Activated T-helper 1 cell treated with anti-CD3 and anti-CD28 coated beads, Interleukin-12 subunit alpha, Interleukin-12 subunit beta, Interleukin-2, Interleukin-4 antibody, amounts not matched to agents 30 ng/mL and 10 ng/mL and 1 ng/mL, durations not matched to agents 14 hours and 24 hours and 36 hours (primary cell): ENCODE measurements at regions not wholly inside any gene's neighbourhood (a gene's known extent, or its start where the extent isn't known, plus 50 kb on each side); places are given as distances from the start of the nearest gene placed in this dataset.

Experiments
- DNase-seq: peaks from one replicate; pipeline ENCODE4 v3.0.0; 2021; ENCODE audit warnings: low spot score
- H3K27ac Mint-ChIP-seq: one replicate; pipeline ENCODE4 v1.8.0; 2021; ENCODE audit warnings: mild to moderate bottlenecking, mixed read lengths
- H3K27me3 Mint-ChIP-seq: one replicate; pipeline ENCODE4 v1.8.0; 2022; ENCODE audit warnings: mild to moderate bottlenecking, moderate library complexity, mixed read lengths; ENCODE audit not compliant: insufficient read depth
- H3K36me3 Mint-ChIP-seq: one replicate; pipeline ENCODE4 v1.8.0; 2021; ENCODE audit warnings: low read depth, mixed read lengths
- H3K4me1 Mint-ChIP-seq: one replicate; pipeline ENCODE4 v1.8.0; 2021; ENCODE audit warnings: low read depth, mixed read lengths
- H3K4me3 Mint-ChIP-seq: one replicate; pipeline ENCODE4 v1.8.0; 2021; ENCODE audit warnings: mild to moderate bottlenecking, moderate library complexity, mixed read lengths
- H3K9me3 Mint-ChIP-seq: one replicate; pipeline ENCODE4 v1.8.0; 2021; ENCODE audit warnings: mixed read lengths
- intact Hi-C: fragments of 100-400 bp; cut with micrococcal nuclease; formaldehyde crosslinking; loops from one replicate; pipeline ENCODE4 v1.15.1; 2024

DNA sequence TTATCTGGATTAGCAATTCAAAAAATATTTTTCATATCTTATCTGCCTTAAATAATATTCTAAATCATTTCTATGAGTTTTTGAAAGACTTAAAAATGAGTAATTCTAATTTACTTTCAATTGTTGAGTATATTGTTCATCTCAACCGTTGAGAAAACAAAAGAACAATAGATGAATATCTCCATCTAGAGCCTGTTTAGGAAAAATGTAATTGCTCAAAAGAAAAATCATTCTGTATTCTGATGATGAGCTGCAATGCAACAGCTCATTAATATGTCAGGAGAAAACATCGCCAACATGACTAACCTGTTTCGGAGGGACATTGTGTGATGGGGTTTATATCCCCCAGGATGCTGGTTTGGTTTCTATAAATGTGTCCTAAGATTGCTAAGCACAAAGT is 417.6 kb downstream of the SUCLG1 start:
- H3K4me1 Mint-ChIP-seq = no peaks in the 10 kb centered on the region
- H3K36me3 Mint-ChIP-seq = no peaks in the 10 kb centered on the region
- intact Hi-C loops = no loop called here
- no peak for DNase-seq
- no peak overlapping the region for H3K27ac Mint-ChIP-seq
- H3K27me3 Mint-ChIP-seq = peaks cover 2% of the 10 kb centered on the region
- H3K4me3 Mint-ChIP-seq = no peak overlapping the region
- no peaks in the 10 kb centered on the region for H3K9me3 Mint-ChIP-seq

DNA sequence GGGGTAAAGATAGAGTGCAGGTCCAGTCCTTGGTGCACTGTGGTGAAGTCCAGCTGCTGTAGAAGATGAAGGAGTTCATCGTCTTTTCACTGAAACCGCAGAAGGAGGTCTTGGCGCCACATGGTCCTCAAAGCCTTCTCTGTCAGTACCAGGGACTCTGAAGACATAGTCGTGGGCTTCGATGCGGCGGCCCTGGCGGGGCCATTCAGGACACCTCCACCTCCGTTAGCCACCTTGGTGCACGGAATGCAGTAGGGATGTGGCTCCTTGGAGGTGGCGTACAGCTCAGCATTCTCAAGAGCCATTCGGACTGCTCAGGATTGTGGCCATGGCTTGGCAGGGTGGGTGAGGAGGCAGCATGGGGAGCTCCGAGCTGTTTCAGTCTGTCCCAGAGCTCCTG is 418.8 kb downstream of the SUCLG1 start:
- no peak overlapping the region for H3K27ac Mint-ChIP-seq
- H3K4me1 Mint-ChIP-seq = no peaks in the 10 kb centered on the region
- peaks cover 5% of the 10 kb centered on the region for H3K27me3 Mint-ChIP-seq
- no peaks in the 10 kb centered on the region for H3K9me3 Mint-ChIP-seq
- H3K4me3 Mint-ChIP-seq = no peak overlapping the region
- intact Hi-C loops = no loop called here
- DNase-seq = no peak
- no peaks in the 10 kb centered on the region for H3K36me3 Mint-ChIP-seq

DNA sequence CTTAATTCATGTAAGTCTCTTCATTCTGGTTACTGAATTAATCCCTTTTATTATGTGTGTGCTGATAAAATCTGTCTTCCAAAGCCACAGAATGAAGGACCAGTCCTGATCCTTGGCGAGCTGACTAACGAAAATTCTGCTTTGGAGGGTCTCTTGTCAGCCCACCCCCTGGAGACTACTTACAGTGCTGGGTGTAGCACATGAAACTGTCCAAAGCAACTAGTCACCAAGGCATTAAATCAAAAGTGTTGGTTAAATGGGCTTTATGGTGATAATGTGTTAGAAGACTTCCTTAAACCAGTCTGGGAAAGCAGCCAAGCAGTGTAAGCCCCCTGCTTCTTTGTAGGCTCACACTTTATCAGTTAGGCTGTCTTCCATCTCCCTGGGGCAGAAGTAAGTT is 420.2 kb downstream of the SUCLG1 start:
- peaks cover 5% of the 10 kb centered on the region for H3K27me3 Mint-ChIP-seq
- no peaks in the 10 kb centered on the region for H3K4me1 Mint-ChIP-seq
- DNase-seq = no peak
- no peaks in the 10 kb centered on the region for H3K36me3 Mint-ChIP-seq
- H3K27ac Mint-ChIP-seq = no peak overlapping the region
- no peak overlapping the region for H3K4me3 Mint-ChIP-seq
- intact Hi-C loops = no loop called here
- H3K9me3 Mint-ChIP-seq = no peaks in the 10 kb centered on the region

DNA sequence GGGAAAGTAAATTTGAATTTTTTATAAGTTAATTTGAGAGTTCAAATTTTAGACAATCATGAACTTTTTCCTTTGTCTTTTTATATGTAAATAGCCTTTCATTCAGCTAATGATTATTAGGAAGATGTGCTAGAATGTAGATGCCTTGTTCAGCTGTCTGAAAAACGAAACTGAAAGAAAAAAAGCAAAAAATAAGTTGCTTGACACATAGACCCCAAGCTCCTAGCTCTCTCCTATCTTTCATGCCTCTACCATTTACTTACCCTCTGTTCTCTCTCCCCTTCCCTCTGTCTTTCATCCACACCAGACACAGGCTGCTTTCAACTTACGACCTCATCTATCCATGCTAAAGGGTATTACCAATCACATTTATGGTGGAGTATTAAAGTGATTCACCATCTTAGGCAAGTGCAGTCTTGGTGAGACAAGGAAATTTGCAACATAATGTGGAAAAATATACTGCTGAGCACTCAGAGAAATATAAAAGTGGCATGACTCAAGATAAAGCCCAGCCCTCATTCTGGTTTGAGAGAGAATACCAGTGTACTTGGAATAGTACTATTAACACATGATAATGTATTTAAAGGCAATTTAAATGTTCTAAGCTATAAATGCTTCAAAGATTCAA is 425.6 kb downstream of the SUCLG1 start:
- Mint-ChIP-seq H3K4me1 (no peaks in the 10 kb centered on the region), H3K36me3 (no peaks in the 10 kb centered on the region), H3K27ac (no peak overlapping the region), H3K9me3 (no peaks in the 10 kb centered on the region), H3K4me3 (no peak overlapping the region), H3K27me3 (peaks cover 2% of the 10 kb centered on the region)
- intact Hi-C loops = no loop called here
- DNase-seq = no peak

DNA sequence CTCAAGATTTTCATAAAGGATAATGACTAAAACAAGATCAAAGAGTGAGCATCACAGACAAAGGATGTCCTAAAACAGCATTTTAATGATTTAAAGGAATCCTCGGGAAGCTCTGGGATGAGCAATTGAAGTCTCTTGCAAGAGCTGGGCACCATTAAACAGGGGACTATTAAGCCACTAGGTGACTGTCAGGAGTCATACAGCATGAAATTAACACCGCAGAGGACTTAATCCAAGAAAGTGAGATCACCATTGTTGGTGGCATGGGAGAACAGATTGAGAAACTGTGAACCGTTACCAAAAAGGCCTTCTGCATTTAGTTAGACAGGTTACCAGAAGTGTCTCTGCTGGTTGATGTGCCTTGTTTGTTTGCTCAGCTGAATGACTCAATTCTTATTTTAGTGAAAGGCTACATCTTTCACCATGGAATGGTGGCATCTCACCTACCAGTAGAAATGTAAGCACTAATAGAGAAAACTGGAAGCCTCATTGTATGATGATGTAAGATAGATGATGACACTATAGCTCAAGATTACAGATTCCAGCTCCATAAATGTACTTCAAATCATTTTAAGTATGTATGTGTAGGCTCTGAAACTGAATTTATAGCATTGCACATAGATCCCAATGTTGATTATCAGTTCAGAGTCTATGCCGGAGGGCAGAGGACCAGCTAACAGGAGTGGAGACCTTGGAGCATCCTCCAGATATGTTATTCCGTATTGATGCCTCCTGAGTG is 427.6 kb downstream of the SUCLG1 start:
- no peaks in the 10 kb centered on the region for H3K36me3 Mint-ChIP-seq

DNA sequence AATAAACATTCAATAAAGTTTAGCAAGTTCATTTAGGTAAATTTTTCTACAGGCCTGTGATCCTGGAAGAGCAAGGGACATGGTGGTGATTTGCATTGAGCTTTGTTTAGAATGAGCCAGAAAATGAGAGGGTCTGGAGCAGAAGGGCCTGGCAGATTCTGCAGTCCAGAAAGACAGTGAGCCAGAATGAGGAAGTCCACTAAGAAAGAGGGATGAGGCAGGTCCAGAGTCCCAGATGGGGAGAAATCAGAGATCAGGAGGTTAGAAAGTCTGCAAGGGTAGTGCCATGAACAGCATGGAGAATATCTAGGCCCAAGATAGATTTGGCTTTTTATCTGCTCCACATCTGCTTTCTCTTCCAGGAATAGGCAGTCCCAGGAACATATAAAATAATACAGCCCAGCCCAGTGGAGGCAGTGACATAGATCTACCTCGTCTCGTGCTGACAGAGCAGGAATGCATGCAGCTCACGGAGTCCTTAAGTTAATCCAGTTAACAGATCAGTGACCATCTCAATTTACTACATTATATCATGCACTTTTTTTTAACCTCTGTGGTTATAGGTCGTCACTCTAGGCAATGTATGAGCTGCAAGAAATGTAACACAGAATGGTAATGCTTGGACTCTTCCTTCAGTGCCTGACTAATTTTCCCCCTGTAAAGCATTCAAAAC is 429.0 kb downstream of the SUCLG1 start:
- no peaks in the 10 kb centered on the region for H3K9me3 Mint-ChIP-seq
- no peak overlapping the region for H3K4me3 Mint-ChIP-seq
- no peaks in the 10 kb centered on the region for H3K4me1 Mint-ChIP-seq
- no peaks in the 10 kb centered on the region for H3K27me3 Mint-ChIP-seq
- DNase-seq = no peak
- intact Hi-C loops = no loop called here
- no peak overlapping the region for H3K27ac Mint-ChIP-seq
- H3K36me3 Mint-ChIP-seq = no peaks in the 10 kb centered on the region

More for the DNA sequence above, 427.6 kb downstream of the SUCLG1 start:
- no peak for DNase-seq
- Mint-ChIP-seq H3K9me3 (no peaks in the 10 kb centered on the region), H3K27ac (no peak overlapping the region), H3K4me1 (no peaks in the 10 kb centered on the region), H3K4me3 (no peak overlapping the region), H3K27me3 (peaks cover 2% of the 10 kb centered on the region)
- intact Hi-C loops = no loop called here

DNA sequence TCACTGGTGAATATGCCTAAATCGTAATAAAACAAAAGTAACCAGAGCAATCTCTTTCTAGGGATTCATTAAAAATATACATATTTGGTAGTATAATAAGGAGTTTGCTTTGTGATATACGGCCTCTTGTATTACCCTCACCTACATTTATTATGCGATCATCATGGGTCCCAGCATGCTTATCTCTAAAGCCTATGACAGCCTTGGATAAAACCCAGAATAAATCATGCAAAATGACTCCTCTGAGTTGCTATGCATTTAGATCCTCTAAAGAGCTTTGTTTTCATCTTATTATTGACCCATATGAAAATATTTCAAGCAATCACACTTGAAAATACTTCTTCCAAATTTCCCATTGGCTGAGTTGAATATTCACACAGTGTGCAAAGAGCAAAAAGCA is 432.3 kb downstream of the SUCLG1 start:
- DNase-seq = no peak
- Mint-ChIP-seq H3K9me3 (no peaks in the 10 kb centered on the region), H3K4me3 (no peak overlapping the region), H3K27ac (no peak overlapping the region), H3K27me3 (no peaks in the 10 kb centered on the region), H3K36me3 (no peaks in the 10 kb centered on the region), H3K4me1 (no peaks in the 10 kb centered on the region)
- intact Hi-C loops = no loop called here

DNA sequence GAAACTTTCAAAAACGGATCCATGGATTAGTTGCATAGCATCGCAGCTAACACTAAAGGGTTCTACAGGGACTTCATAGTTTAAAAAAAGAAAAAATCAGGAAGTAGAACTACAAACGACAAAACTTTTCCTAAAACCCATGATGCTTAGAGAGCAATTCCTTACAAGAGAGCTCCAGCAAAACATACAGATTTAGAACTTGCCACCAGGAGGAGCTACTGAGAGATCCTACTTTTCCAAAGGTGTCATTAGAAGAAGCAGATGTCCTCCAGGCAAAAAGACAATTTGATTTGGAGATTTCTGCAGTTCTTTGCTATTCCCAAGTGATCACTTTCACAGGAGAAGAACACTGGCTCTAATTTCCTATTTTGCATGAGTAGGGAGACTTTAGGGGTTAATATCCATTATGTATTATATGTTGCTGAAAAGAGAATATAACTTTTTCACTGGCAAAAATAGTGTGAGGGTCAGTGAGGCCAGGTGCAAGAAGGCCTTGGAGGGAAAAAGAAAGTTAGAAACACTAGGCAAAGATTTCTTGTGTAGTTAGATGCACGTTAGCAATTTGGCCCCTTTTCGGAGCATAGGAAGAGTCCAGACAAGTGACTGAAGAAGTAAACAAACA is 436.2 kb downstream of the SUCLG1 start:
- Mint-ChIP-seq H3K27ac (no peak overlapping the region), H3K4me1 (no peaks in the 10 kb centered on the region), H3K36me3 (no peaks in the 10 kb centered on the region), H3K4me3 (no peak overlapping the region), H3K27me3 (no peaks in the 10 kb centered on the region), H3K9me3 (no peaks in the 10 kb centered on the region)
- intact Hi-C loops = loop anchor here (1.0 to 5.0 kb wide), 3 partner anchors 280 to 1274 kb away; no protein-coding TSS in a partner anchor
- no peak for DNase-seq

DNA sequence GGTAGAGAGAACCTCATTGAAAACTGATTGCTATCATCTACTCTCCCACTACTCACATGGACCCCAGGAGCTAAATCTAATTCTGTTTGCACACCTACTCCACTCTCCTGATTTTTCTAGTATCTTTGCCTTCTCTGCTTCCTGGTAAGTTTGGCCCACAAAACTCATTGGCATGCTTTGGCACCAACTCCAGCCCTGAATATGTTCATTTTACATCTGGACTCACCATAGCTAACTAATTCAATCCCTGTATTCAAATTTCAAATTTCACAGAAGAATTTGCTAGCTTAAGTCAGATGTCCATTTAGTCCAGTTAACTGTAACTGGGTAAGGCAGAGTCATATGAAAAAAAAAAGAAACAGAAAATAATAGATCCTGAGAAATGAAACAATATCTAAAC is 442.1 kb downstream of the SUCLG1 start:
- no peak for DNase-seq
- Mint-ChIP-seq H3K4me1 (no peaks in the 10 kb centered on the region), H3K36me3 (no peaks in the 10 kb centered on the region), H3K27ac (no peak overlapping the region), H3K4me3 (no peak overlapping the region), H3K9me3 (no peaks in the 10 kb centered on the region), H3K27me3 (peaks cover 1% of the 10 kb centered on the region)
- intact Hi-C loops = no loop called here

DNA sequence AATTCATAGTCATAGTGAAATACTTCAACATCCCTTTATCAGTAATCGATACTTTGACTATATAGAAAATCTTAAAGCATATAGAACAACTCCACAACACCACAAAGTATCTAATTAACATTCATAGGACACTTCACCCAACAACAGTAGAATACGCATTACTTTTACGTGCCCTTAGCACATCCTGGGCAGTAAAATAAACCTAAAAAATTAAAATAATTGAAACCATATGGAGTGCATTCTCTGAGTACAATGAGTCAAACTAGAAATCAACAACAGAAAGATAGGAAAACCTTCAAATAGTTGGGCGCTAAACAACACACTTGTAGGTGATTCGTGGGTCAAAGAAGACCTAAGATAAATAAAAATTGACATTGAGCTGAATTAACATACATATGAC is 442.9 kb downstream of the SUCLG1 start:
- Mint-ChIP-seq H3K4me3 (no peak overlapping the region), H3K36me3 (no peaks in the 10 kb centered on the region), H3K9me3 (no peaks in the 10 kb centered on the region), H3K27me3 (peaks cover 1% of the 10 kb centered on the region), H3K4me1 (no peaks in the 10 kb centered on the region), H3K27ac (no peak overlapping the region)
- intact Hi-C loops = no loop called here
- no peak for DNase-seq

DNA sequence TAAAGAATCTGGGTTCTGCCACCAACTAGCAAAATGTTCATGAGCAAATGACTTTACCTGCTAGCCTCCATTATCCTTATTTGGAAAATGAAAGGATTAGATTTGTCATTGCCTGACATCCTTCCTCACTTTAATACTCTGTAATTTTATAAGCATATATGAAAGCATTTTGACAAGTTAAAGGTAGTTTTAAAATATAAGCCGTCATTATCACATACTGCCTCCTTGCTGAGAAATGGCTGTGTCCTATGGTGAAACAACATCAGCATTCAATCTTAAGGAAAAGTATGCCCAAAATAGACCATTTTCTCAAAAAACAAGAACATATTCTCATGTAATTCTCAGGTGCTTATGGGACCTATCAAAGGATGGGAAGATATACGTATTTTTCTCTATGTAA is 461.2 kb downstream of the SUCLG1 start:
- Mint-ChIP-seq H3K36me3 (no peaks in the 10 kb centered on the region), H3K27me3 (no peaks in the 10 kb centered on the region), H3K27ac (no peak overlapping the region), H3K4me3 (no peak overlapping the region), H3K9me3 (no peaks in the 10 kb centered on the region), H3K4me1 (no peaks in the 10 kb centered on the region)
- DNase-seq = no peak
- intact Hi-C loops = no loop called here

DNA sequence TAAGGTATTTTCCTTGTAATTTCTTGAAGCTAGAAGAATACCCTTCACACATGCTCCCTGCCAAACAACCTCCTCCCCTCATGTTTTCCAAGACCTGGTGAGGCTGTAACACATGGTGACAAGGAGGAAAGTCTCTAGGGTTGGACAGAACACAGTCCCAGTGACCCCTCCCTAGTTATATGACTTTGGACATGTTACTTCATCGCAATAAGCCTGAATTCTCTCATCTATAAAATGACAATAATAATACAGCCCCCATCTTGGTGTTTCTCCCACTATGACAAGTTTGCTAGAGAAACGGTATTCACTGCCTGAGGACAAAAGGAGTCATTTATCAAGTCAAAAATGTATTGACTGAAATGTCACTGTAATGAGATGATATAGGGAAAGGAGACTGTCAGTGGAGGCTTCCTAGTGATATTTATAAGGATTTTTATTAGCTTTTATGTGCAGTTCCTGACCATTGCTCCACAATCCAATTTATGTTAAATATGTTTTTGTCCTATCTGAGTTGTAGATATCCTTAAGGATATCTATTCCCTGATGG is 464.4 kb downstream of the SUCLG1 start:
- Mint-ChIP-seq H3K27me3 (no peaks in the 10 kb centered on the region), H3K36me3 (no peaks in the 10 kb centered on the region), H3K27ac (no peak overlapping the region), H3K4me3 (no peak overlapping the region), H3K9me3 (peaks cover 6% of the 10 kb centered on the region), H3K4me1 (no peaks in the 10 kb centered on the region)
- DNase-seq = no peak
- intact Hi-C loops = no loop called here
